ENCODE measurements at regions not wholly inside any gene's neighbourhood (a gene's known extent, or its start where the extent isn't known, plus 50 kb on each side); places are given as distances from the start of the nearest gene placed in this dataset.
A peak's percentile ranks its signal among the peaks of the same experiment; 100 is the strongest.

DNA sequence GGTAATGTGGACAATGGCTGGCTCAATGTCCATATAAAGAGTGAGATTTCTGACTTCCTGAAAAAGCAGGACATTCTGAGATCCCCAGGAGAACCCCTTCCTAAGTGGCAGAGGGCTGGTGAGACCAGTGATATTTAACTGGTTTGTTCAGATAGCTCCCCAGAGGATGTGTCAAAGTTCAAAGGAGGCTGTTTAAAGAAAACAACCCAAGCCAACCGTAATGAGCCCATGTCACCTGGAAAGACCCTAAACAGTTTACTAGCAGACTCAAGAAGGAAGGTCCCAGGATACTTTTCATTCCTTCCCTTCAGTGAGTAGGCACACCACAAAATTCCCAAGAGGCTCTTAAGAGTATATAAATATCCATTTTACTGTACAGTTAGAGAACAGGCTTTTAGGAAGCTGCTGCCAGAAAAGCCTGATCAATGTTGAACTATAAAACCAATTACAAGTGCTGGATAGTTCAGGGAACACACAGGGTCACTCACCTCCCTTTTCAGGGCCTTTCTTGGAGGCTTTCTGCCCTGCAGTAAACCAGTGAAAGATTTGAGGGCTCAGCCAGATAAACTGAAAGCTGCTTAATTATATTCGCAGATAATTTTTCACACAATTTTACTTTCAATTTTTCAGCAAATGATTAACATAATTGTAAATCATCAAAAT, 293.5 kb downstream of the ASXL3 start:
- Histone ChIP-seq H3K4me3 (ENCODE audit: low read depth, low read length) (no peak overlapping the region), H3K9me3 (ENCODE audit: control insufficient read depth, insufficient read depth, low read depth, low read length) (no peaks in the 10 kb centered on the region), H3K36me3 (ENCODE audit: control insufficient read depth in 2 of 2, insufficient read depth in 1 of 2, low read length in 2 of 2) (no peaks in the 10 kb centered on the region), H3K4me1 (ENCODE audit: control insufficient read depth, insufficient read depth, low read length) (no peaks in the 10 kb centered on the region), H3K27ac (ENCODE audit: extremely low read depth, low read depth, low read length) (no peak overlapping the region)
- TF ChIP-seq ZNF830 (tag by site-specific recombination; IDR thresholded peaks at IDR 0.05; ENCODE audit: low read depth) (no peak), TRIM28 (IDR thresholded peaks at IDR 0.05; ENCODE audit: borderline replicate concordance, low read length) (0 out of 2 replicates have a peak, but pooled peaks have one; percentile 27)
- ChIA-PET CTCF (interaction anchor here (0.7 kb wide), 2 partner anchors 32 to 38 kb away, joined by 3 read pairs; no protein-coding TSS in a partner anchor), POLR2A (no interaction called here)

DNA sequence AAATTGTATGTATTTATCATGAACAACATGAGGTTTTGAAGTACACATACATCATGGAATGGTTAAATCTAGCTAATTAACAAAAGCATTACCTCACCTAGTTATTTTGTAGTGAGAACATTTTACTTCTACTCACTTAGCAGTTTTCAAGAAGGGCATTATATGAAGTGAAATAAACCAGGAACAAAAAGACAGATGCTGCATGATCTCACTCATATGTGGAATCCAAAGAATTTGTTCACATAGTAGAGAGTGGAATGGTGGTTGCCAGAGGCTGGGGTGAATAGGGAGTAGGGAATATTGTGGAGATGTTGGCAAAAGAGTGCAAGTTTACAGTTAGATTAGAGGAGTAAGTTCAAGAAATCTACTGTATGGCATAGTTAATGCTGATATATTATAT, 292.0 kb downstream of the ASXL3 start:
- POLR2A ChIA-PET = no interaction called here
- CTCF ChIA-PET = no interaction called here
- H3K4me1 ChIP-seq (ENCODE audit: control insufficient read depth, insufficient read depth, low read length) = no peaks in the 10 kb centered on the region

DNA sequence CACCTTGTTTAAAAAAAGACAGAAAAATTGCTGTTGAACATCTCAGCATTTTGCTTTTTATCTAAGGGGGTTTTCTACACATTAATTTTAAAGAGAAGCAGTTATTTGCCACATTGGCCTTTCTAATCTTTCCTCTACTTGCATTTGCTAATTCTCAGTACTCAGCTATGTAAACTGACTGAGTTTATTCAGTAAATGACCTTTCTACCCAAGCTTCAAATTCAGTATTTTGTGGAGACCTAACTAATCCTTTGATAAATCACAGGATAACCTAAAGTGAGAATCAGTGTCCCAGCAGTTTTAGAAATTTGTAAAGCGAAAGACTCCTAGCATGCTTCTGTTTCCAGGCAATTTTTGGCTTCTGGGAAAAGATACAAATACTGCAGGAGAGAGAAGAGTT, 288.4 kb downstream of the ASXL3 start:
- Histone ChIP-seq H3K4me3 (ENCODE audit: low read depth, low read length) (no peak overlapping the region), H3K9me3 (ENCODE audit: control insufficient read depth, insufficient read depth, low read depth, low read length) (no peaks in the 10 kb centered on the region), H3K27ac (ENCODE audit: extremely low read depth, low read depth, low read length) (no peak overlapping the region), H3K36me3 (ENCODE audit: control insufficient read depth in 2 of 2, insufficient read depth in 1 of 2, low read length in 2 of 2) (no peaks in the 10 kb centered on the region), H3K4me1 (ENCODE audit: control insufficient read depth, insufficient read depth, low read length) (no peaks in the 10 kb centered on the region)
- TF ChIP-seq ZNF416 (tag by site-specific recombination; IDR thresholded peaks at IDR 0.05) (no peak), ZNF248 (tag by site-specific recombination; IDR thresholded peaks at IDR 0.05) (no peak), PRDM1 (tag by site-specific recombination; IDR thresholded peaks at IDR 0.05) (no peak), ZNF791 (tag by site-specific recombination; IDR thresholded peaks at IDR 0.05) (no peak)
- TF ChIP-seq, protein P1, sequence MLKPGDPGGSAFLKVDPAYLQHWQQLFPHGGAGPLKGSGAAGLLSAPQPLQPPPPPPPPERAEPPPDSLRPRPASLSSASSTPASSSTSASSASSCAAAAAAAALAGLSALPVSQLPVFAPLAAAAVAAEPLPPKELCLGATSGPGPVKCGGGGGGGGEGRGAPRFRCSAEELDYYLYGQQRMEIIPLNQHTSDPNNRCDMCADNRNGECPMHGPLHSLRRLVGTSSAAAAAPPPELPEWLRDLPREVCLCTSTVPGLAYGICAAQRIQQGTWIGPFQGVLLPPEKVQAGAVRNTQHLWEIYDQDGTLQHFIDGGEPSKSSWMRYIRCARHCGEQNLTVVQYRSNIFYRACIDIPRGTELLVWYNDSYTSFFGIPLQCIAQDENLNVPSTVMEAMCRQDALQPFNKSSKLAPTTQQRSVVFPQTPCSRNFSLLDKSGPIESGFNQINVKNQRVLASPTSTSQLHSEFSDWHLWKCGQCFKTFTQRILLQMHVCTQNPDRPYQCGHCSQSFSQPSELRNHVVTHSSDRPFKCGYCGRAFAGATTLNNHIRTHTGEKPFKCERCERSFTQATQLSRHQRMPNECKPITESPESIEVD (tag by site-specific recombination; IDR thresholded peaks at IDR 0.05) = no peak
- POLR2A ChIA-PET = no interaction called here
- CTCF ChIA-PET = interaction anchor here (0.7 kb wide), 1 partner anchor 13 kb away, joined by 3 read pairs; no protein-coding TSS in a partner anchor

More for the DNA sequence above, 292.0 kb downstream of the ASXL3 start:
- Histone ChIP-seq H3K36me3 (ENCODE audit: control insufficient read depth in 2 of 2, insufficient read depth in 1 of 2, low read length in 2 of 2) (no peaks in the 10 kb centered on the region), H3K4me3 (ENCODE audit: low read depth, low read length) (no peak overlapping the region), H3K27ac (ENCODE audit: extremely low read depth, low read depth, low read length) (no peak overlapping the region), H3K9me3 (ENCODE audit: control insufficient read depth, insufficient read depth, low read depth, low read length) (no peaks in the 10 kb centered on the region)
- TF ChIP-seq, protein P2, sequence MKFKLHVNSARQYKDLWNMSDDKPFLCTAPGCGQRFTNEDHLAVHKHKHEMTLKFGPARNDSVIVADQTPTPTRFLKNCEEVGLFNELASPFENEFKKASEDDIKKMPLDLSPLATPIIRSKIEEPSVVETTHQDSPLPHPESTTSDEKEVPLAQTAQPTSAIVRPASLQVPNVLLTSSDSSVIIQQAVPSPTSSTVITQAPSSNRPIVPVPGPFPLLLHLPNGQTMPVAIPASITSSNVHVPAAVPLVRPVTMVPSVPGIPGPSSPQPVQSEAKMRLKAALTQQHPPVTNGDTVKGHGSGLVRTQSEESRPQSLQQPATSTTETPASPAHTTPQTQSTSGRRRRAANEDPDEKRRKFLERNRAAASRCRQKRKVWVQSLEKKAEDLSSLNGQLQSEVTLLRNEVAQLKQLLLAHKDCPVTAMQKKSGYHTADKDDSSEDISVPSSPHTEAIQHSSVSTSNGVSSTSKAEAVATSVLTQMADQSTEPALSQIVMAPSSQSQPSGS (tag by site-specific recombination; IDR thresholded peaks at IDR 0.05; ENCODE audit: low read depth) = 0 out of 2 replicates have a peak, but pooled peaks have one; percentile 28
- TF ChIP-seq GLIS2 (tag by site-specific recombination; IDR thresholded peaks at IDR 0.05) (no peak), GLI4 (tag by site-specific recombination; IDR thresholded peaks at IDR 0.05) (no peak), ZNF169 (tag by site-specific recombination; IDR thresholded peaks at IDR 0.05) (no peak)

DNA sequence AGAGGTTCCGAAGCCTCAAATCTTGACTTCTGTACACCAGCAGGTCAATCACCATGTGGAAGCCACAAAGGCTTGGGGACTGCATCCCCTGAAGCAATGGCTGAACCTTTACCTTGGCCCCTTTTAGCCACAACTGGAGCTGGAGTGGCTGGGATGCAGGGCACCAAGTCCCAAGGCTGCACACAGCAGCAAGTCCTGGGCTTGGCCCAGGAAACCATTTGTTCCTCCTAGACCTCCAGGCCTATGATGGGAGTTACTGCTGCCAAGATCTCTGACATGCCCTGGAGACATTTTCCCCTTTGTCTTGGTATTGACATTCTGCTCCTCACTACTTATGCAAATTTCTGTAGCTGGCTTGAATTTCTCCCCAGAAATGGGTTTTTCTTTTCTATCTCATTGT, 285.9 kb downstream of the ASXL3 start:
- H3K4me1 ChIP-seq (ENCODE audit: control insufficient read depth, insufficient read depth, low read length) = no peaks in the 10 kb centered on the region
- H3K9me3 ChIP-seq (ENCODE audit: control insufficient read depth, insufficient read depth, low read depth, low read length) = no peaks in the 10 kb centered on the region
- no peaks in the 10 kb centered on the region for H3K36me3 ChIP-seq (ENCODE audit: control insufficient read depth in 2 of 2, insufficient read depth in 1 of 2, low read length in 2 of 2)
- ChIA-PET POLR2A (no interaction called here), CTCF (no interaction called here)
- H3K4me3 ChIP-seq (ENCODE audit: low read depth, low read length) = no peak overlapping the region
- TF ChIP-seq SETDB1 (IDR thresholded peaks at IDR 0.05; ENCODE audit: insufficient read length, low read length) (peak; percentile 95), ZNF175 (tag by site-specific recombination; IDR thresholded peaks at IDR 0.05) (no peak), ZNF658 (tag by site-specific recombination; IDR thresholded peaks at IDR 0.05) (no peak), ZNF146 (tag by site-specific recombination; IDR thresholded peaks at IDR 0.05) (no peak), TRIM28 (IDR thresholded peaks at IDR 0.05; ENCODE audit: borderline replicate concordance, low read length) (peak; percentile 100), ZNF391 (tag by site-specific recombination; IDR thresholded peaks at IDR 0.05; ENCODE audit: borderline replicate concordance, low read depth) (no peak), ZBTB48 (tag by site-specific recombination; IDR thresholded peaks at IDR 0.05) (no peak), ZNF654 (tag by site-specific recombination; IDR thresholded peaks at IDR 0.05; ENCODE audit: low read depth) (no peak), ZFP37 (tag by site-specific recombination; IDR thresholded peaks at IDR 0.05) (no peak), KLF1 (tag by site-specific recombination; IDR thresholded peaks at IDR 0.05) (no peak), ZNF416 (tag by site-specific recombination; IDR thresholded peaks at IDR 0.05) (peak; percentile 90), ZNF585B (tag by site-specific recombination; IDR thresholded peaks at IDR 0.05) (peak; percentile 96)
- TF ChIP-seq, protein P3, sequence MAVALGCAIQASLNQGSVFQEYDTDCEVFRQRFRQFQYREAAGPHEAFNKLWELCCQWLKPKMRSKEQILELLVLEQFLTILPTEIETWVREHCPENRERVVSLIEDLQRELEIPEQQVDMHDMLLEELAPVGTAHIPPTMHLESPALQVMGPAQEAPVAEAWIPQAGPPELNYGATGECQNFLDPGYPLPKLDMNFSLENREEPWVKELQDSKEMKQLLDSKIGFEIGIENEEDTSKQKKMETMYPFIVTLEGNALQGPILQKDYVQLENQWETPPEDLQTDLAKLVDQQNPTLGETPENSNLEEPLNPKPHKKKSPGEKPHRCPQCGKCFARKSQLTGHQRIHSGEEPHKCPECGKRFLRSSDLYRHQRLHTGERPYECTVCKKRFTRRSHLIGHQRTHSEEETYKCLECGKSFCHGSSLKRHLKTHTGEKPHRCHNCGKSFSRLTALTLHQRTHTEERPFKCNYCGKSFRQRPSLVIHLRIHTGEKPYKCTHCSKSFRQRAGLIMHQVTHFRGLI (tag by site-specific recombination; IDR thresholded peaks at IDR 0.05) = no peak
- H3K27ac ChIP-seq (ENCODE audit: extremely low read depth, low read depth, low read length) = no peak overlapping the region

Measured in HEK293 (cell line).